ENCODE measurements at regions not wholly inside any gene's neighbourhood (a gene's known extent, or its start where the extent isn't known, plus 50 kb on each side); places are given as distances from the start of the nearest gene placed in this dataset.

DNA sequence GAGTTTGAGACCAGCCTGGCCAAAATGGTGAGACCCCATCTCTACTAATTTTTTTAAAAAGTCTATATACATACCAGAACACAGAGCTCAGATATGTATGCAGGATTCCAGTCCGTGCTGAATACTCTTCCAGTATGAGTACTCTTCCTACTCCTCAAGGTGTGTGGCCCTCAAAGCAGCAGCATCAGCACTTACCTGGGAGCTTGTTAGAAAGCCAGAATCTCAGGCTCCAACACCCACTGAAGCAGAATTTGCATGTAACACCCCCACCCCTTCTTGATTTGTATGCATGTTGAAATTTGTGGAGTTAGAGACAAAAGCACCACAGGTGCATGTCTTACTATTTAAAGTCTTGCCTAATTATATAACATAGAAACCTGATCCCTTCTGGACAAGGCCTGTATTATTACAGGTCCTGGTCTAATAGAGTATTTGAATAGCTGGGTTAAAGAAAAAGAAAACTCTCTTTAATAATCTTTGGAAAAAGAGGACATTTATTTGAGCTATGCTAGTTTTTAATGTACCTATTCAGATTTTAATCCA is 50.3 kb upstream of the NFE2L2 start:
- DNase-seq (ENCODE audit: low read depth), result no peak

DNA sequence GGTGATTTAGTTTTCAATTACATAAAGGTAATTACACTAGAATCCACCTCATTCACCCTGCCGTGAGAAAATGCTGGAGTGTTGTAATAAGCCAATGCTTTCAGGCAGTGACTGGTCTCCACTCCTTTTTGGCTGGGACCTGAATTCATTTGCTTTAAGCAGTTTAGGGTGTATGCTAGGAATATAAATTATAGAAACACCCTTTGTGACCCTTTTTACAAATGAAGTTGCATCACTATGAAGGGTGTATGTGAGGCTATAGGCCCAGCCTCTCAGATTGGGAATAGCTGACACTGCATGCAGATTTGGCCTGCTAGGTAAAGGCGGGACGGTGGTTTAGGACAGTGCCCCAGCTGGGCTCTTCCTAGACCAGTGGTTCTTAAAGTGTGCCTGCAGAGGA is 50.8 kb upstream of the NFE2L2 start:
- no peak for DNase-seq (ENCODE audit: low read depth)

DNA sequence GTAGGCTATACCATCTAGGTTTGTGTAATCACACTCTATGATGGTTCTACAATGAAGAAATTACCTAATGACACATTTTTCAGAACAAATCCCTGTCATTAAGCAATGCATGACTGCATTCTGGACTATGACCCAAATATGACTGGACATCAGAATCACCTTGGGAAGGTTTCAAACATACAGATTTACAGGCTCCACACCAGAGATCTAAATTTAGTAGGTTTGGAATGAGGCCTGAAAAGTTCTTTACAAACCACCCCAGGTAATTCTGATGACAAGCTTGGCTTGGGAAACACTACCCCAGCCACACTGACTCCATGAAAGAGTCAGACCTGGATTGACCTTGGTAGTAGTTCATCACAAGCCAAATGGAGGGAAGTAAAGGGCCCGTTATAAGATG is 52.2 kb upstream of the NFE2L2 start:
- DNase-seq (ENCODE audit: low read depth), result no peak

DNA sequence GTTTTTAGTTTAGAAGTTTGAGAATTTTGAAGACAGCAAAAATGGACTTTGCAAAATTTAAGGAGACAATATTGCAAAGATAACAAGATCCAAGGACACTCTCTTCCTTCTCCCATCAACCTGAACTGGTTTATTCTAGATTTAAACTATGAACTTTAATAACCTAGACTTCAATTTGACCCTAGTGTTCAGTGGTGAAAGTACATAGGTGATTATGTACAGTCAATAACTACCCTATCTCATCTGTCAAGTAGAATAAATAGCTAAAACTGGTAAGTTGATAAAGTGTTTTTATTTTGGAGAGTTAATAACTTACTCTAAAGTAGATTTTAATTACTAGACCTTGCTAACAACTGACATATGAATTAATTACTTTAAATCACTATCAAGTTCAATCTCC is 52.9 kb upstream of the NFE2L2 start:
- DNase-seq (ENCODE audit: low read depth), result no peak

DNA sequence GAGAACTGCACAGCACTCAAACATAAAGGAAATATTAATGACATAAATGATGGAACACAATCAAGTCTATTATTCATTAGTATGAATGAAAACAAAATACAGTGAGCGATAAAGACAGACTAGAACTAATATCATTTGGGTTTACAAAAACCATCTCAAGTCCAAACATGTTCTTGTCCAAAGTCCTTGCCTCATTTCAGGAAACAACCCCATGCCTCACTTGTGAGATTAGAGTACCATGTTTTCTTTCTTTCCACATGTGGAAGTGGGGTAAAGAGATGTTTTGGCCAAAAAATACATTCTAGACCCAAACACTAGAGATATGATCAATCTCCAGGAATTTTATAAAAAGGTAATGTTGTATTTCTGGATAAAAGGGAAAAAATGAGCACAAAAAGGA is 53.3 kb upstream of the NFE2L2 start:
- DNase-seq (ENCODE audit: low read depth), result no peak

DNA sequence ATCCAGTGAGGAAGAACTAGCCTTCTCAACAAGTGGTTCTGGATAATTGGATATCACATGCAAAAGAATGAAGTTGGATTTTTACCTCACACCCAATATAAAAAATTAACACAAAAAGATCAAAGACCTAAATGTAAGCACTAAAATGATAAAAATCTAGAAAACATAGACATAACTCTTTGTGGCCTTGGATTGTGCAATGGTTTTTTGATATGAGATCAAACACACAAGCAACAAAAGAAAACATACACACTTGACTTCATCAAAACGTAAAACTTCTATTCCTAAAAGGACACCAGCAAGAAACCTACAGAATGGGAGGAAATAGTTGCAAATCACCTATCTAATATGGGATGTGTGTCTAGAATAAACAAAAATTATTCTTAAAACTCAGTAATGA is 54.1 kb upstream of the NFE2L2 start:
- DNase-seq (ENCODE audit: low read depth), result no peak

DNA sequence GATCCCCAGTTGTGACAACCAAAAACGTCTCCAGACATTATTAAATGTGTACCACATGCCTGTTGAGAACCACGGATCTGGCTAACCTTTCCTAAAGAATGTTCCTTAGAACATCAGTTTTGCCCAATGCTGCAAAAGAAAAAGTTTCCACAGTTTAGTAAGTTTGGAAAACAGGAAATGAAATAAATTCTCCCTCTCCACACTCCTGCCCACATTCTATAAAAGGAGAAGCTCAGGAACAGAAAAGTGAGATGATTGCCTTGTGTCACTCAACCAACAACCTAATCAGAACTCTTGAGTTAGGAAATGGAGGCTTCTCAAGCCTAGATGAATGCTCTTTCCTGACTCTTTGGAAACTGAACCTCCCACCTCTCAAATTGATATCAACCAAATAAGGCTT is 56.1 kb upstream of the NFE2L2 start:
- DNase-seq (ENCODE audit: low read depth), result no peak

DNA sequence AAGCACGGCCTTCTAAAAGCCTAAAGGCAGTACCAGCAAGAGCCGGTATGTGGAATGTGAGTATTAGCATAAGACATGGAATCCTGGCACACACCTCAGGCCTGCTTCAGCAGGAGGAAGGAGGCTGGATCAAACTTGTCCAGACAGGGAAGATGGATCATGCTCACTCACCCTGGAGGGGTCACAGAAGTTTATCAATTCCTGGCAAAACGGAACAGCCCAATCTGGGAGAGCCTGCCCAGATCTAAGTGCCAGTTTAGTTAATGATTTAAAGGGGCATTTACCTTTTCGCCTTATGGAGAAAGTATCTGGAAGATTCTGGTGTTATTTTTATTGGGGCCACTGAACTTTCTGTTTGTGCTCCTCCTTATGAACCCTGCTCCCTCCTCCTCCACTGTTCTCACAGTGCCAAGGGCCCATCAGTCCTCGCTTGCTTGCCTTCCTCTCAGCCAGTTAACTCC is 58.3 kb upstream of the NFE2L2 start:
- DNase-seq (ENCODE audit: low read depth), result no peak

- no peak for DNase-seq (ENCODE audit: low read depth)
These were observed 60.3 kb upstream of the NFE2L2 start for GRCh38 chr2:177324797-177325196.

- DNase-seq (ENCODE audit: low read depth), result no peak
These were observed 61.0 kb upstream of the NFE2L2 start for GRCh38 chr2:177325554-177325953.

DNA sequence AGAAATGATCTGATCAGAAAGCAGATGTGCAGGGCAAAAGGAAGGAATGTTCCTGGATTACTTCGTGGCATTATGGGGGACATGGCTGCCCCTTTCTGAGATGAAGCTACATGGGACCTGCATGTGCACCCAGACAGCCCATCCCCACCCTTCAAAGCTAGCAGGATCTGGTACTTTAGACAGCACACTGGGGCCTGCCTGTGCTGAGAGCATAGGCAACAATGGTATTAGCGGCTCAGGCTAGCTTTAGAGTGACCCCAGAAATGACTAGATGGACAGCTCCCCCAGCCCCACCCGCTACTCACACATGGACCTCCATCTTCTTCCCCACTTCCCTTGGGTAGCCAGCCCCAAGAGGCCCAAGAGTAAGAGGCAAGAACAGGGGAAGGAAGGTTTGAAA is 61.5 kb upstream of the NFE2L2 start:
- no peak for DNase-seq (ENCODE audit: low read depth)

DNA sequence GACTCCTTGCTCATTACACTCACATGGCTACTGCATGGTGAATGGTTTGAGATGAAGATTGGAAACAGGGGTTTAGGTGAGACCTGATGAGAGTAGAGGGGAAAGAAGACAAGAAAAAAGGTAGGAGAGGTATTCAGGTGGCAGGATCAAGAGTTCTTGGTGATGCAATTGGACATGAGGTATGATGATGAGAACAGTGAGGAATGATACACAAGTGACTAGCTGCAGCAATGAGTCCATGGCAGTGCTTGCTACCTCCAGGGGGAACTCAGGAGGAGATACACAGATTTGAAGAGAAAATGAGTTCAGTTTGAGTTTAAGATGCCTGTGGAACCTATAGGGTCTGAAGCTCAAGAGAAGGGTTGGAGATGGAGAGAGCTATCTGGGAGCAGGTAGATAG is 62.1 kb upstream of the NFE2L2 start:
- no peak for DNase-seq (ENCODE audit: low read depth)

DNA sequence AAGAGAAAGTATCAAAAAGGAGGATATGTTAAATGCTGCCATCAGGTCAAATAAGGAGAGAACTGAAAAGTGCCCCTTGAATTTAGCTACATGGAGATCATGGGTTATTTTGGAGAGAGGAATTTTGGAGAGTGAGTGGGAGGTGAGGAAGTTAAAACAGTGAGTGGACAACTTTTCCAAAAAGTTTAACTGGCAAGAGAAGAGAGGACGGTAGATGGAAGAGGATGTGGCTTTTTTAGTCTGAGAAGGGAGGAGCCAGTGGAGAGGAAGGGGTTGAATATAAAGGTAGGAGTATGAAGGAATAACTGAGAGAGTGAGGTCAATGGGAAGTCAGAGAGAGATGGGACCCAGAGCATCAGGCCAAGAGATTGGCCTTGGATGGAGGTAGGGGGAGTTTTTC is 62.5 kb upstream of the NFE2L2 start:
- no peak for DNase-seq (ENCODE audit: low read depth)

DNA sequence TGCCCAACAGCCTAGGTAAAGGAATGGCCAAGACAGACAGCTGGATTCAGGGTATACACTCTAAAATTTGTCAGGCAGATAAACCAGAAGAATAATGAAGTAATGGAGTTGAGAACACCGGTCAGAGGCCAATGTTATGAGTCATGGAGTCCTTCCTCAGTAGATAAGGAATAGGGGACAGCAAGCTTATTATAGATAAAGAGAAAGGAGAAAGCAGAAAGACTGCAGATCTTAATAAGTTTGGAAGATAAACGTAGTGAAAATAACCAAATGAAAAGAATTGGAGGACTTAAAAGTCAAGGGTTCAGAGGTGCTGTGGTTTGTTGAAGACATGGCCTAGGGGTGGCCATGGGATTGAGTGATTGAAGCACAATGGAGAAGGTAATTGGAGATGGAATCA is 63.5 kb upstream of the NFE2L2 start:
- no peak for DNase-seq (ENCODE audit: low read depth)

DNA sequence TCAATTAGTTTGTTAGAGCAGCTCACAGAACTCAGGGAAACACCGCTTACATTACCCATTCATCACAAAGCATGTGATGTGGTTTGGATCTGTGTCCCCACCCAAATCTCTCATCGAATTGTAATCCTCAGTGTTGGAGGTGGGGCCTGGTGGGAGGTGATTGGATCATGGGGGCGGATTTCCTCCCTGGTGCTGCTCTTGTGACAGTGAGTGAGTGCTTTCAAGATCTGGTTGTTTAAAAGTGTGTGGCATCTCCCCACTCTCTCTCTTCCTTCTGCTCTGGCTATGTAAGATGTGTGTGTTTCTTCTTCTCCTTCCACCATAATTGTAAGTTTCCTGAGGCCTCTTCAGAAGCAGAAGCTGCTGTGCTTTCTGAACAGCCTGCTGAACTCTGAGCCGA is 63.5 kb upstream of the AGPS start:
- DNase-seq (ENCODE audit: low read depth), result no peak

GRCh38 chr2:177331466-177331997 is 61.0 kb upstream of the AGPS start:
- no peak for DNase-seq (ENCODE audit: low read depth)

DNA sequence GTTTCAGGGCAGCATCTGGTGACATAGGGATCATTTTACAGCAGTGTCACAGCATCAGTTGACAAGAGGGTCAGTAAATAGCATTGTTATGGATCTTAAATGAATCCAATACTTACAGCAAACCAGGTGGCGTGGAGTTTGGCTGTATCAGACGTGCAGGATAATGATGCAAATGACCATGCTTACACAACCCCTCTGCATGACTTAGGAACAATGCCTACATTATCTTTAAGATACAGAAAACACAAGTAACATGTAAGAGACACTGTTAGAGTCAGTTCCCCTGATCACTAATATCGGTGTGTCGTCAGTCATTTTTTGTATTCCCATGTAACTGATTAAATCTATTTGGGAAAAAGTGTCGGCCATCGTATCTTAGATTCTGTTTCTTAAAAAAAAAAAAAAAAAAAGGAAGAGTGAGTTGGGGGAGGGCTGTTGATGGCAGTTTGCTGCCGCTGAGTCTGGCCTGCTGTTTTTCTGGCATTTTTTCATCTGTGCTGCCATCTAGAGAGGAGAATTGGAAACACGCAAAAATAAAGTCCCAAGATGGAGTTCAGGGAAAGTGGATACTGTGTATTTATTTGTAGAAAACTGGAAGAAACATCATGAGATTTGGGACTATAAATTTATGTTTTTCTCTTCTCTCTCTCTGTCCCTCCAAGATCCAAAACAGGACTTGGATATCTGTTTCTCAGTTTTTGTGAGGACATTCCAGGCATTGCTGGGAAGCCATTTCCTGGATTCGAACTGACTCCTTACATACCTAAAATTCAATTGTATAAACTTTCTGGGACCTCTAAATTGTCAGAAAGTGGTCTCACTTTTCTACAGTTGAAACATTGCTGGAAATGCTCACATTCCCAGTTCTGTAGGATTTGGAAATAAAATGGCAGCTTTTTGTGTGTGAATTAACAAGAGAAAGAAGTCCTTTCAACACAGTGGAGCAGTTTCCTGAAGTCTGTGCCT is 60.3 kb upstream of the AGPS start:
- peak; percentile 31 for DNase-seq (ENCODE audit: low read depth)

GRCh38 chr2:177332992-177333388 is 59.6 kb upstream of the AGPS start:
- no peak for DNase-seq (ENCODE audit: low read depth)

GRCh38 chr2:177334940-177335543 is 57.5 kb upstream of the AGPS start:
- DNase-seq (ENCODE audit: low read depth), result peak; percentile 7

- no peak for DNase-seq (ENCODE audit: low read depth)
These were observed 56.6 kb upstream of the AGPS start for GRCh38 chr2:177335917-177336450.

DNA sequence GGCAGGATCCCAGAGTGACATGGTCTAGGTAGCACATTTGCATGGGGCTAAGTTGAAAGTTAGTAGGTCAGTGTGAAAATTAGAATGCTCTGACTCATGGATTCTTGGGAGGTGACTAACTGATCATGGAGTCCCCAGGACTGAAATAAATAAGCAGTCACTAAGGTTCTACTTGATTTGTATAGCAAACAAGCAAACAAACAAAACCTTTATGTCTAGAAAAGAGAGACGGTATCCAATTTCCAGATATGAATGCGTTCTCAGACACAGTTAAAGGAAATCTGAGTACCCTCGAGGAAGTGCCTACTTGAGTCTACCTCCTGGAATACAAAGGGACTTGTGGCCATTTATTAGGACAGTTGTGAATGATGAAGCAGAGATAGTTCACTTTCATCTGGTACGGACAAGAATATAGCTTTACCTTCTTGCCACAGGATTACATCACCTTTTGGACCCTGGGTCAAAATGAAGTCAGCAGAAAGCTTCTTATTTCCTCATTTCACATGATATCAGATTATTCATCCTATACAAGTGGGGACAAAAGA is 54.3 kb upstream of the AGPS start:
- DNase-seq (ENCODE audit: low read depth), result no peak

DNA sequence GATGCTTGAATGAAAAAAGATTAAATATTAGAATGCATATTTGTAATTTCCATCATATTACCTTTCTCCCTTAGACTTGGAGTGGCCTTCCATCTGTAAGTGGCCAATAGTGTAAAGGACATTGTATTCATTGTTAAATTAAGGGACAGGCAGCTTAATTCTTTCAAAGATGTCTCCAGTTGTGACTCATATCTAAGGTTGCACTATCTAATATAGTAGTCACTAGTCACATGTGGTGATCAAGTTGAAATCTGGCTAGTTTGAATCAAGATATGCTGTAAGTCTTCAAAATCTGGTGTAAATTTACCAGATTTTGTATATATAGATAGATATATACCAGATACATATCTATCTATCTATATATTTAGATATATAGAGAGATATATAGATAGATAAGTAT is 52.4 kb upstream of the AGPS start:
- no peak for DNase-seq (ENCODE audit: low read depth)
